HG03460 (cell line): ENCODE measurements at regions not wholly inside any gene's neighbourhood (a gene's known extent, or its start where the extent isn't known, plus 50 kb on each side); places are given as distances from the start of the nearest gene placed in this dataset.

Experiments used
- ATAC-seq: cut with Tn5 transposase; IDR thresholded peaks from one replicate; pipeline ENCODE4 v1.9.1; 2021; ENCODE audit not compliant: unreplicated experiment

GRCh38 chr18:68623342-68623741 lies 91.6 kb downstream of the TMX3 start:
- no peak for ATAC-seq

DNA sequence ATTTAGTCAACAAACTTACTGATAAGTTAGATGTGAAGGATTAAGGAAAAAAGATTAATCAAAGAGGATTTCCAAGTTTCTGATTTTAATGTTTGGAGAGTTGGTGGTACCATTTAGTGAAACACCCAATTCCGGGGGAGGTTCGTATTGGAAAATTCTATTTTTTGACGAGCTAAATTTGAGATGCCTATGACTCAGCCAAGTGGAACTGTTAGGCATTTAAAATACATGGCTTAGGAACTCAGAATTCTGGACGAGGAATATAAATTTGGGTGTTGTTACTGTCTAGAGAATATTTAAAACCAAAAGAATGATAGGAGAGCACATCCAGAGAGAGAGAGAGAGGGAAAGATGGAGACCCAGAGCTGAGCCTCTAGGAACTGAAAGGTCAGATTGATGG lies 103.6 kb downstream of the TMX3 start:
- no peak for ATAC-seq

- ATAC-seq, result no peak
Observed at GRCh38 chr18:68608851-68609490, 105.9 kb downstream of the TMX3 start.

DNA sequence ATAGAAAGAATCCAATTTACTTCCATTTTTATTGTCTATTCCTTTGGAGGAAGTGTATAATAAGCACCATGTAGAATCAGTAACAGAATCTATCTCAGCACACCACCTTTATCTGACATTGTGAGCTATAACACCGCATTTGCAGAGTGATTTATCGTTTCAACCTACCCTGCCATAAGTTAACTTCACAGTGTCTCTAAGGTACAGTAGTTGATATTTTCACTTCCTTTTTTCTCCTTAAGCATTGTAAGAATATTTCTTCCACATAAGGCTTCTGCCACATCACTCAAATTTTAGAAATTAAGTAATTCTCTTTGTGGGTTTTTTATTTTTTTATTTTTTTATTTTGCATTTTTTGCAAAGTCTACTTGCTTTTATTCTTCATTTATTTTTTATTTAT lies 107.1 kb downstream of the TMX3 start:
- ATAC-seq, result no peak

DNA sequence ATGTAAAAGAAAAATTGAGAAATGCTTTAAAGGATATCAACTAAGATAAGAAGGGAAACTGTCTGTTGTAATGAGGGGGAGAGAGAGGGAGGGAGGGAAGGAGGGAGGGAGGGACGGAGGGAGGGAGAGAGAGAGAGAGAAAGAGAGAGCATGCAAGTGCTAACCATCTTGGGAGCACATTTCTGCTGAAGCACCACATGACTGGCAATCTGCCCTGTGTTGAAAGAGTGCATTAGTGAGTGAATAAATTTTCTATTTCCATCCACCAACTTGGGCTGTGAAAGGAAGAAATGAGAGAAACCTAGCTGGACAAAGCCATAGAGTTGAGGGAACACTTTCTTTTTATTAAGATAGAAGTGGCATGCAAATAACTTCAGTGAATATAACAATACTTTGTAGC lies 110.7 kb downstream of the TMX3 start:
- no peak for ATAC-seq

DNA sequence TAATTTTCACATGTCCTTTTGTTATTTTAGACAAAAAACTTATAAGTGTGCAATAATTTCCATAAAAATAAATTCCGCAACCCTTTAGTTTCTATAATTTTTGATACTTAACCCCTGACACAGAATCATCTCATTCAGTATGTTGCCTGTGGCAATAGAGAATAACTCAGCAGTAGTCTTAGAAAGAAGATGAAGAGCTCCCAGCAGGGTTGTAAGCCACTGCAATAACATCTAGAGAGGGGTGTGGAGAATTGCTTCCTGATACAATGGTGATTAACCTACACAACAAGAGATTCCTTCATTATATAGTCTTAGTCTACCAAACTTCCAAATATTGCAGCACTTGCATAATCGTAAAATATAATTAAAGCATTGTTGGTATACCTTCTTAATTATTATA lies 118.9 kb downstream of the TMX3 start:
- no peak for ATAC-seq

- no peak for ATAC-seq
Observed at GRCh38 chr18:68588169-68588568, 126.7 kb downstream of the TMX3 start.

DNA sequence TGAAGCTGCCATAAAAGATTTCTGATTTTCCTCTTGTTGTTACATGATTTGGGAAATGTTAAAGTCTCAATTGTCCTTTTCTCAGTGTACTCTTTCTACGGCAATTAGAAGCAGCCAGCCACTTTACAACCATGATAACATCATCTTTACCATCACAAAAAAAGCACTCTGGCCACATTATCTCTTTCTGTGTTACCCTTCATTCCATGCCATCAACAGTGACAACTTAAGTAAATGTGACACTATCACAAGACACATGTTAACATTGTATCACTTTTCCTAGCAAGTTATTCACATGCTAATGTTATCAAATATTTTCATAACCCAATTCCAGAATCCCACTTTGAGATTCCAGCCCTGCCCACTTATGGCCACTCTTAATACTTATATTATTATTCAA lies 131.2 kb downstream of the TMX3 start:
- ATAC-seq, result no peak

GRCh38 chr18:68574311-68574710 lies 140.6 kb downstream of the TMX3 start:
- no peak for ATAC-seq

GRCh38 chr18:68569936-68570335 lies 145.0 kb downstream of the TMX3 start:
- ATAC-seq, result no peak

DNA sequence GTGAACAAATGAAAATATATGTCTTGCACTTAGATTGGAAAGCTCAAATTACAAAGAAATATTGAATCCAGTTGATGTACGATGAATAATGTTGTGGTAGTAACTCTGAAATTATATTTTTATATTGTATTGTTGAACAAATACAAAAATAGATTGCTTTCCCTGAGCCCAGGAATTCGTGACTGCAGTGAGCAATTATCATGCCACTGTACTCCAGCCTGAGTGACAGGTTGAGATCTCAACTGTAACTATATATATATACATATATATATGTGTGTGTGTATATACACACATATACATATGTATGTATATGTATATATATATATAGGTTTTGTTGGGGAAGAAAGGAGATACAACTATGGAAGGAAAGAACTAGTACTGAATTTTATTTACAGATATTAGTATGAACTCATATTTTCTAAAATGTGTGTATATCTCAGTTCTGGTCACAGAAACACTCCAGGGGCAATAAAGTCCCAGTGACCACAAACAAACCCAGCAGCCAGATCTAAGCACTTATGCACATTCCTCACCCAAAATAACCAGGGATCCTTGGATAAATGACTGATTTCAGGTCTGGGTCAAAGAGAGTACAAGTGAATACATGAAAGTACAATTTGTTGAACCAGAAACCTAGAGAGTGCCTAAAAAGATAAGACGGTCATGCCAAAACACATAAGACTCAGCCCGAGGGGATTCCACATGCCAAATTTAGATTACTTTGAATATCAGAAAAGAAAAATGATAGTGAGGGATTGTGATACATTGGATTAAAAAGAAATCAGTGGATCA lies 146.3 kb downstream of the TMX3 start:
- ATAC-seq, result no peak

DNA sequence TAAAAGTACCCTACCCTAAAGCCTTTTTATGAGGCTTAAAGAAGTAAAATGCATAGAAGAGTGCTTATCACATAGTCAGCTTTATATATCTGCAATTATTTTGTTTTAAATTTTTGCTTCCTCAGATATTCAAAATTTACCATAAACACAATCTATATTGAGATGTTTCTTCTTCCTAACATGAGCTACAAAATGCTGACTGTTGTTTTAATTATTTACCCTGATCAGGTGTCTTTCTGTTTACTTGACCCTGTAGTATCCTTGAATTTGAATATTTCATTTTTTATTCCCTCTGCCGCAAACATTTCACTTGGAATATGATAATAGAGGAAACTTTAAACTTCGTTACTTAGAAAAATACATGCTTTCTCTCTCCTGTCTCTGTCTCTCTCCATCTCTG lies 147.9 kb downstream of the TMX3 start:
- ATAC-seq, result no peak

GRCh38 chr18:68564961-68565360 lies 149.9 kb downstream of the TMX3 start:
- ATAC-seq, result no peak

DNA sequence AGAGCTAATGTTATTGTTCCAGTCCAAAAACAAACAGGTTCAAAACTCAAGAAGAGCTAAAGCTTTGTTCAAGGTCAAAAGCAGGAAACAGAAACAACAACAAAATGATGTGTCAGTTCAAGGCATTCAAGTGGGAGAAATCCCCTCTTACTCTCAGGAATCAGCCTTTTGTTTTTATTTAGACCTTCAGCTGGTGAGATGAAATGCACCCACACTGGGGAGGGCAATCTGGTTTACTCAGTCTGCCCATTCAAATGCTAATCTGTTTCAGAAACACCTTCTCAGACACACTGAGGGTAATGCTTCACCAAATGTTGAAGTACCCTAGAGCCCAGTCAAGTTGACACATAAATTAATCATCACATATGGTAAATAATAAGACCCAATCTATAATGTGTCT lies 150.6 kb downstream of the TMX3 start:
- no peak for ATAC-seq

DNA sequence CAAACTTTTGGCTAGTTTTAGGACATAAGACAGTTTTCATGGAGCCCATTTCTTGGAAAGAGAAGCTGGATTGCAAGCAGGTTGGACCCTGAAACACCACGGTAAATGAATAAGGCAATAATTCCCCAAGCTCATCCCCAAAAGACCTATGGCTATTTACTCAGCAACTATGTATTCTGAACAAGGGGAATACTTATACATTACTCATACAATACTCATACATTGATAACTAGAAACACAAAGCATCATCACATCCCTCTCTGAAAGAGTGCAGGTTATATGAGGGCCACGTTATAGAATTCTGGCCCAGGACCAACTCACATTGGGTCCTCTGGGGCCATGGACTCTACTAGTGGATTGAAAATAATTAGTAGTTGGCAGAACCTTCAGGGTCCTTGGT lies 154.8 kb downstream of the TMX3 start:
- ATAC-seq, result no peak

GRCh38 chr18:68557183-68557582 lies 157.7 kb downstream of the TMX3 start:
- ATAC-seq, result no peak

DNA sequence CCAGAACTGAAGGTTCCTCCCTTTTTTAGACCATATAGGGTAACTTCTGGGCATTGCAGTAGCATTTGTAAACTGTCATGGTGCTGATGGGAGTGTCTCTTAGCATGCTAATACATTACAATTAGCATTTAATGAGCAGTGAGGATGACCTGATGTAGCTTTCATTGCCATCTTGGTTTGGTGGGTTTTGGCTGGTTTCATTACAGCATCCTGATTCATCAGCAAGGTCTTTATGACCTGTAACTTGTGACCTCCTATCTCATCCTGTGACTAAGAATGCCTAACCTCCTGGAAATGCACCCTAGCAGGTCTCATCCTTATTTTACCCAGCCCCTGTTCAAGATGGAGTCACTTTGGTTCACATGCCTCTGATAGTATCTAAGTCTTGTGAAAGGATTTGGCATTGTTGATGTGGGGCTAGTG lies 159.0 kb downstream of the TMX3 start:
- no peak for ATAC-seq

DNA sequence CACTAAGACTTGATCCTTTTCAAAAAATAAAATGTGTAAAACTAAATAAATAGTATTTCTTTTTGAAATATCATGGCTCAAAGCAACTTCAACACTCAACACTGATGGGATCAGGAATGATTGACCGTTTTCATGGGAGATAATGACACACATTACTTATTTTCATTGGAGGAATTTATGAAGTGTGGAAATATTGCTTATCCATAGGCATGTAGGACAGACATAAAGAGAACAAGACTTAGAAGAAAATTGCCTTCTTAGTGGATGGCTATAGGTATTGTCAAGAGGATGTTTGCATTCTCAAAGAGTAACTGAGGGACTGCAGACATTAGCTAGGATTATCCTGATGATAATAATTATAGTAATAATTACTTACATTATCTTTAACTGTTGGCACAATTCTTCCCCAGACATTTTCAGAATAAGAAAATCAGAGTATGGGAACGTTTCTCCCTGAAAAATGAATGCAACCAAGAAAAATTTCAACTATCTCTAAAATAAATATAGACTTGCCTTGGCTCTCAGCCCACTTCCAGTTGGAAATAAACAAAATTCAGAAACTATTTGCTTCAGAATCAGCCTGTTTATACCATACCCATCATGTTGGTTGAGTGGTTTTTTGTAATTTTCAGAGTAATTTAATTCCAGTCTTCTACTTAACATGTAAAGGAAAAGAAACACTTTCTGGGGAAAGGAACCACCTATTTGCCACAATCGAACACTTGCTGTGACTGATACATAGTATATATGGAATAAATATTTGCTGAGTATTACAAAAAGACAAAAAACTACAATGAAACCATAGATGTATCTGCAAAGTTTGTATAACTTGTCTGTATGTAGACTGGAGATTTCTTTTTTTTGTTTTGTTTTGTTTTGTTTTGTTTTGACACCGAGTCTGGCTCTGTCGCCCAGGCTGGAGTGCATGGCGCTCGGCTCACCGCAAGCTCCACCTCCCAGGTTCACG lies 165.7 kb downstream of the TMX3 start:
- no peak for ATAC-seq

GRCh38 chr18:68543344-68543743 lies 171.6 kb downstream of the TMX3 start:
- no peak for ATAC-seq

- no peak for ATAC-seq
Observed at GRCh38 chr18:68542846-68543245, 172.1 kb downstream of the TMX3 start.

- ATAC-seq, result no peak
Observed at GRCh38 chr18:68533641-68534040, 181.3 kb downstream of the TMX3 start.
